ENCODE measurements at regions not wholly inside any gene's neighbourhood (a gene's known extent, or its start where the extent isn't known, plus 50 kb on each side); places are given as distances from the start of the nearest gene placed in this dataset.

DNA sequence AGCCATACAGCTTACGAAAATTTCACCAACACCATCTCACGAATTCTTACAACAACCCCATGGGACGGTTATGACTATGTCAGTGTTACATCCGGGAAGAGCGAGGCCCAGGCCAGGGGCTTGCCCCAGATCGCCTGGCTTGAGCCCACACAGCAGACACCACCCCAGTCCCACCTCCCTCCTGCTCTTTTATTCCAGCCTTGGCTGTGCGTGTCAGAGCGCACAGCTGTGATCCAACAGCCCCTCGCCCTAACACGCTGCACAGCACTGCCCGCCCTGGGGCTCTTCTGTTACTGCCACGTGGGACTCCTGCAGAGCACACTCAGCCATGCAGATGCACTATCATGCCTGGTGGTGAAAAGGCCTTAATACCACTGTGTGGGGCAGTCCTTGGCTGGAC is 127.9 kb downstream of the ENGASE start:
- TF ChIP-seq POLR2A (IDR thresholded peaks at IDR 0.05) (no peak), EP300 (IDR thresholded peaks at IDR 0.05) (no peak), POLR2AphosphoS5 (IDR thresholded peaks at IDR 0.05) (no peak)
- TF ChIP-seq, protein P1, sequence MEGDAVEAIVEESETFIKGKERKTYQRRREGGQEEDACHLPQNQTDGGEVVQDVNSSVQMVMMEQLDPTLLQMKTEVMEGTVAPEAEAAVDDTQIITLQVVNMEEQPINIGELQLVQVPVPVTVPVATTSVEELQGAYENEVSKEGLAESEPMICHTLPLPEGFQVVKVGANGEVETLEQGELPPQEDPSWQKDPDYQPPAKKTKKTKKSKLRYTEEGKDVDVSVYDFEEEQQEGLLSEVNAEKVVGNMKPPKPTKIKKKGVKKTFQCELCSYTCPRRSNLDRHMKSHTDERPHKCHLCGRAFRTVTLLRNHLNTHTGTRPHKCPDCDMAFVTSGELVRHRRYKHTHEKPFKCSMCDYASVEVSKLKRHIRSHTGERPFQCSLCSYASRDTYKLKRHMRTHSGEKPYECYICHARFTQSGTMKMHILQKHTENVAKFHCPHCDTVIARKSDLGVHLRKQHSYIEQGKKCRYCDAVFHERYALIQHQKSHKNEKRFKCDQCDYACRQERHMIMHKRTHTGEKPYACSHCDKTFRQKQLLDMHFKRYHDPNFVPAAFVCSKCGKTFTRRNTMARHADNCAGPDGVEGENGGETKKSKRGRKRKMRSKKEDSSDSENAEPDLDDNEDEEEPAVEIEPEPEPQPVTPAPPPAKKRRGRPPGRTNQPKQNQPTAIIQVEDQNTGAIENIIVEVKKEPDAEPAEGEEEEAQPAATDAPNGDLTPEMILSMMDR (IDR thresholded peaks at IDR 0.05), result no peak
- Histone ChIP-seq H3K4me3 (no peak overlapping the region), H3K36me3 (no peaks in the 10 kb centered on the region), H3K9me3 (no peaks in the 10 kb centered on the region), H3K4me1 (no peaks in the 10 kb centered on the region), H3K27me3 (peaks cover 79% of the 10 kb centered on the region), H3K27ac (no peak overlapping the region)
- 20 to 60% methylated on average over 1 to 3 of the region's 12 CpGs for WGBS, 2 donors (ENCODE audit: low coverage in 1 of 2)
- ATAC-seq, result no peak

DNA sequence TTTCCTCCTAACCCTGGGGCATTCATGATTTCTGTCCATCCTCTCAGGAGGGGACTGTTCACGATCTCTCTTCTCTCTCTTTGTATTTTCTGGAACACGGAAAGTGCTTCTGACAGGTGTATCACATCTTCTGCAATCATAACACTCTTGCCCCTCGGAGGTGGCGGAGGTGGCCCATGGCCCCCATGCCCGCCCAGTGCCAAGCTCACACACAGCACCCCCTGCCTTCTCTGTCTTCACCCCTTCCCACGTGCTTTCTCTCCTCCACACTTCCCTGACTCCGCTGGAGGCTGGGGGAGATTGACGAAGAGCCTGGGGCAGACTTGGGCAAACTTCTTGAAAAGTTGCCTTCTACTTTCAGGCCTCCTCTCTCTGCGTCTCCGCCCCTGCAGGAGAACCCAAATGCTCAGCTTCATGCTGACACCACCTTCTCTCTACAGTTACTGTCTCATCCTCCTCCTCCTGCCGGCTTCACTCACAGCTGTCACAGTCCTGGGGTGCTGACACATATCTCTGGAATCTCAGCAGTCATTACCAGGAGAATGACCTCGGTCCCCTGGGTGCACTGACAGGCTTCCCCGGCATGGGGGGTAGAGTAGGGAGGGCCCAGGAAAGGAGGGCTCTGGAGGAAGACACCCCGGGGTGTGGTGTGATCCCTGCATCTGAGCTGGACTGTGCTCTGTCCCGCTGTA is 127.1 kb downstream of the ENGASE start:
- WGBS, 2 donors (ENCODE audit: low coverage in 1 of 2), result 6 to 45% methylated on average over 2 to 14 of the region's 15 CpGs
- TF ChIP-seq, protein P1 (IDR thresholded peaks at IDR 0.05), result no peak
- Histone ChIP-seq H3K9me3 (no peaks in the 10 kb centered on the region), H3K4me1 (no peaks in the 10 kb centered on the region), H3K27me3 (peaks cover 79% of the 10 kb centered on the region), H3K4me3 (no peak overlapping the region), H3K27ac (no peak overlapping the region), H3K36me3 (no peaks in the 10 kb centered on the region)
- ATAC-seq, result no peak

DNA sequence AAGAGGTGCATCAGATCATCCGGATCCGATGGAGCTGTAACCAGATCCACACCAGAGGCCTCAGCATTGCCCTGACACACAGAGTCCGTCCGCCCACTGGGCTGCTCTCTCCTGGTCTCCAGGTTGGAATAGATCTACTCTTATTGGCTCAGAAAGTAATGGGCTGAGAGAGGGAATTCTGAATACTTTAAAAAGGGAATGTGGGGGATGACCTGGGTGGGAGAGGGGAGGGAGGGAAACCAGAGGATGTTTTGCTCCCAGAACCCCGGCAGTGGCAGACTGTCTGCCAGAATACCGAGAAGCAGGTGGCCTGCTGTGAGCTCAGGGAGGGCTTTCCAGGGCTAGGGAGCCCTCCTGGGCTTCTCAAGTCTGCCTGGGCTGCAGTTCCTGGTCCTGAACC is 126.5 kb downstream of the ENGASE start:
- 27 to 52% methylated on average over 4 to 5 of the region's 6 CpGs for WGBS, 2 donors (ENCODE audit: low coverage in 1 of 2)
- H3K36me3 ChIP-seq, result no peaks in the 10 kb centered on the region
- no peak overlapping the region for H3K27ac ChIP-seq
- H3K4me1 ChIP-seq, result no peaks in the 10 kb centered on the region
- H3K4me3 ChIP-seq, result no peak overlapping the region
- peaks cover 84% of the 10 kb centered on the region for H3K27me3 ChIP-seq
- no peaks in the 10 kb centered on the region for H3K9me3 ChIP-seq
- no peak for ATAC-seq
- no peak for TF ChIP-seq POLR2AphosphoS5 (IDR thresholded peaks at IDR 0.05)
- no peak for TF ChIP-seq POLR2A (IDR thresholded peaks at IDR 0.05)
- TF ChIP-seq, protein P1 (IDR thresholded peaks at IDR 0.05), result no peak
- TF ChIP-seq EP300 (IDR thresholded peaks at IDR 0.05), result no peak

DNA sequence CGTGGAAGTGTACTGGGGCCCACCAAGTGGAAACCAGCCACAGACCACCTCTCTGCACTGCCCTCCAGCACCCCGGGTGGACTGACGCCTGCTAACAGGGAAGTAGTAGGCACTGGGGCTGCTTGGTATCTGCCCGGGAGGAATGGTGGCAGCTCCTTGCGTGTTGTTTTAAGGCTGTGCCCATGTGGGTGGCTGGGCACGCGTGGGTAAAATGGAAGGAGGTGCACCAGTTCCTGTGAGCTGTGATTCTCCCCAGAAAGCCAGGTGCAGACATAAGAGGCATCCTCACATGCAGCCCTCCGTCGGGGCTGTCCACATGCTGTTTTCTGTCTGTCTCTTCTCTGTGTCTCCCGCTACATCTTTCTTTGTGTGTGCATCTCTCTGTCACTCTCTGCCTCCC is 122.3 kb downstream of the ENGASE start:
- 35 to 90% methylated on average over 3 to 5 of the region's 10 CpGs for WGBS, 2 donors (ENCODE audit: low coverage in 1 of 2)
- Histone ChIP-seq H3K9me3 (no peaks in the 10 kb centered on the region), H3K27me3 (peaks cover 94% of the 10 kb centered on the region), H3K4me1 (no peaks in the 10 kb centered on the region), H3K4me3 (no peak overlapping the region), H3K27ac (no peak overlapping the region), H3K36me3 (no peaks in the 10 kb centered on the region)
- TF ChIP-seq, protein P1 (IDR thresholded peaks at IDR 0.05), result no peak
- TF ChIP-seq EP300 (IDR thresholded peaks at IDR 0.05), result no peak
- TF ChIP-seq POLR2A (IDR thresholded peaks at IDR 0.05), result no peak
- TF ChIP-seq POLR2AphosphoS5 (IDR thresholded peaks at IDR 0.05), result no peak
- no peak for ATAC-seq

DNA sequence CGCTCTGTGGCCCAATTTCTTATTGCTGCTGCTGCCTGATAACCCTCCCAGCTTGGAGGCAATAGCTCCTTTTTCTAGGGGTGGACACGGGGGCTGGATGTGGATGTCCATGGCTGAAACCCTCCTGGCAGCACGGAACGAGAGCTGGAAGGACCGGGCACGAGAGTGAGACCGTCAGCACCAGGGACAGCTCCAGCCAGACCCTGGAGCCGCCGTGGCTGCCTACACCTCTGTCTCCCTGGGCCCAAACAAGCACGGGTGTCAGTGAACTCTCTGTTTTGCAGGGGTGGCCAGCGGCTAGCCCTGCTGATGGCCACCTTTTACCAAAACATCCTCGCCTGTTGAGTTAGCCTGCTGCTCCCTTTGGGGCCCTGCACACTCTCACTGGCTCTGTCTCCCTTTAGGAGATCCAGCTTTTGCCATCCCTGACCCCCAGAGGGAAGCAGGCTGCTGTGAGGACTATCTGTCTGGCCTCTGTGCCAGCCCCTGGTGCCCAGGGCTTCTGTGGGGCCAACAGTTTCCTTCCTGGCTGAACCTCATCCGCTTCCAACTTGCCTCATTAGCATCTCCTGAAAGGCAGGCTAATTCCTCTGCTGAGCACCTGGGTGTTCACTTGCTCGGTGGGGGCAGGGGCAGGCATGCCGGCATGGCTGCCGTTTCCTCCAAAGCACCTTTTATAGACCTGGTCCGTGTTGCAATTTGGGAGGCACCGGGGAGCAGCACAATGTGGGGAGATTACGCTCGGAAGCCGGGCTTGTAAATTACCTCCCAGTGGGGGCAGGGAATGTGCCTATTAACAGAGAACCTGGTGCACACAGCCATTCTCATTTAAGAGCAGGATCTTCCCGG is 118.1 kb downstream of the ENGASE start:
- Histone ChIP-seq H3K27me3 (peaks cover 94% of the 10 kb centered on the region), H3K4me3 (no peak overlapping the region), H3K36me3 (no peaks in the 10 kb centered on the region), H3K4me1 (no peaks in the 10 kb centered on the region), H3K9me3 (no peaks in the 10 kb centered on the region), H3K27ac (no peak overlapping the region)
- no peak for ATAC-seq
- TF ChIP-seq POLR2A (IDR thresholded peaks at IDR 0.05) (no peak), EP300 (IDR thresholded peaks at IDR 0.05) (no peak), POLR2AphosphoS5 (IDR thresholded peaks at IDR 0.05) (no peak)
- TF ChIP-seq, protein P1 (IDR thresholded peaks at IDR 0.05), result no peak
- 1 to 6% methylated on average over 5 to 11 of the region's 22 CpGs for WGBS, 2 donors (ENCODE audit: low coverage in 1 of 2)
